Liver (tissue), 8 donors: ENCODE measurements at regions not wholly inside any gene's neighbourhood (a gene's known extent, or its start where the extent isn't known, plus 50 kb on each side); places are given as distances from the start of the nearest gene placed in this dataset.

Experiments used
- DNase-seq: peaks from one replicate; pipeline ENCODE4 v3.0.0-alpha.2; 2017; ENCODE audit warnings: low spot score
- H3K27ac ChIP-seq, 2 donors: one replicate each; pipeline ENCODE4 v1.7.0; 2013; ENCODE audit warnings: inconsistent platforms in 2 of 2, low read length in 2 of 2, control low read depth in 1 of 2, low read depth in 1 of 2, mild to moderate bottlenecking in 1 of 2
- H3K27me3 ChIP-seq, 4 donors: one replicate each; pipeline versions ENCODE4 v1.6.1 to v1.7.0; 2013; ENCODE audit warnings: low read length in 3 of 4, inconsistent platforms in 1 of 4, mild to moderate bottlenecking in 1 of 4, moderate library complexity in 1 of 4; ENCODE audit not compliant: control insufficient read depth in 4 of 4, insufficient read depth in 4 of 4
- H3K36me3 ChIP-seq, 4 donors: one replicate each; pipeline versions ENCODE4 v1.6.1 to v1.7.0; 2013; ENCODE audit warnings: low read length in 3 of 4, mild to moderate bottlenecking in 3 of 4, low read depth in 1 of 4, moderate library complexity in 1 of 4; ENCODE audit not compliant: control insufficient read depth in 4 of 4, insufficient read depth in 3 of 4
- H3K4me1 ChIP-seq, 4 donors: one replicate each; pipeline versions ENCODE4 v1.6.1 to v1.7.0; 2013; ENCODE audit warnings: low read length in 3 of 4, mild to moderate bottlenecking in 3 of 4, moderate library complexity in 1 of 4; ENCODE audit not compliant: control insufficient read depth in 4 of 4, insufficient read depth in 4 of 4
- H3K4me3 ChIP-seq, 3 donors: one replicate each; pipeline versions ENCODE4 v1.6.1 to v1.7.0; 2013; ENCODE audit warnings: low read length in 3 of 3, control low read depth in 1 of 3, low read depth in 1 of 3, mild to moderate bottlenecking in 1 of 3
- H3K9ac ChIP-seq, 2 donors: one replicate each; pipeline ENCODE4 v1.7.0; 2013; ENCODE audit warnings: low read length in 2 of 2, mild to moderate bottlenecking in 2 of 2, moderate library complexity in 2 of 2, control low read depth in 1 of 2, low read depth in 1 of 2
- H3K9me3 ChIP-seq, 4 donors: one replicate each; pipeline versions ENCODE4 v1.6.1 to v1.7.0; 2013; ENCODE audit warnings: low read length in 3 of 4; ENCODE audit not compliant: control insufficient read depth in 4 of 4
- EGR1 ChIP-seq, 2 donors: IDR thresholded peaks; 2 replicates each; pipeline ENCODE4 v1.6.1; 2016 to 2018; ENCODE audit warnings: antibody characterized with exemption in 2 of 2, low read depth in 2 of 2
- FOXA1 ChIP-seq: IDR thresholded peaks from 2 replicates; pipeline ENCODE4 v1.6.1; 2016; ENCODE audit warnings: antibody characterized with exemption
- FOXA2 ChIP-seq: IDR thresholded peaks from 2 replicates; pipeline ENCODE4 v1.6.1; 2016; ENCODE audit warnings: antibody characterized with exemption
- GABPA ChIP-seq, 2 donors: IDR thresholded peaks in 1 of 2; conservative IDR thresholded peaks in 1 of 2; 2 replicates each; pipeline ENCODE4 v1.6.1; 2016; ENCODE audit warnings: antibody characterized with exemption in 2 of 2, mild to moderate bottlenecking in 1 of 2, moderate library complexity in 1 of 2
- HNF4A ChIP-seq, 2 donors: conservative IDR thresholded peaks; 2 replicates each; pipeline ENCODE4 v1.6.1; 2016; ENCODE audit warnings: antibody characterized with exemption in 2 of 2, mild to moderate bottlenecking in 2 of 2
- HNF4G ChIP-seq: IDR thresholded peaks from 2 replicates; pipeline ENCODE4 v1.6.1; 2016; ENCODE audit warnings: antibody characterized with exemption
- JUND ChIP-seq, 2 donors: IDR thresholded peaks; 2 replicates each; pipeline ENCODE4 v1.6.1; 2016; ENCODE audit warnings: antibody characterized with exemption in 2 of 2
- NR2F2 ChIP-seq: IDR thresholded peaks from 2 replicates; pipeline ENCODE4 v1.6.1; 2016; ENCODE audit warnings: antibody characterized with exemption
- RAD21 ChIP-seq, 2 donors: IDR thresholded peaks; 2 replicates each; pipeline ENCODE4 v1.6.1; 2016; ENCODE audit warnings: antibody characterized with exemption in 2 of 2, mild to moderate bottlenecking in 2 of 2
- RXRA ChIP-seq, 2 donors: IDR thresholded peaks; 2 replicates each; pipeline ENCODE4 v1.6.1; 2017 to 2018; ENCODE audit warnings: antibody characterized with exemption in 2 of 2, mild to moderate bottlenecking in 1 of 2
- SP1 ChIP-seq: IDR thresholded peaks from 2 replicates; pipeline ENCODE4 v1.6.1; 2018; ENCODE audit warnings: antibody characterized with exemption, mild to moderate bottlenecking
- TAF1 ChIP-seq: conservative IDR thresholded peaks from 2 replicates; pipeline ENCODE4 v1.6.1; 2016; ENCODE audit warnings: antibody characterized with exemption, mild to moderate bottlenecking
- YY1 ChIP-seq: IDR thresholded peaks from 2 replicates; pipeline ENCODE4 v1.6.1; 2016; ENCODE audit warnings: antibody characterized with exemption, mild to moderate bottlenecking
- WGBS: extraction: QIAGEN DNeasy Blood & Tissue Kit; methylation state at CpG from one replicate; pipeline ENCODE4 v1.1.7; 2013; 5-methylcytosine and 5-hydroxymethylcytosine counted together
- TF ChIP-seq, protein P1 (sequence below): fragments of 150-350 bp; IDR thresholded peaks from 2 replicates; pipeline ENCODE4 v1.5.1; 2017; ENCODE audit warnings: improper control_type of control experiment, low read depth, low read length; ENCODE audit not compliant: missing input control
- TF ChIP-seq, protein P2 (sequence below): IDR thresholded peaks from 2 replicates; pipeline ENCODE4 v1.6.1; 2016; ENCODE audit warnings: antibody characterized with exemption, mild to moderate bottlenecking
- TF ChIP-seq, protein P3 (sequence below): IDR thresholded peaks from 2 replicates; pipeline ENCODE4 v1.6.1; 2016; ENCODE audit warnings: antibody characterized with exemption
- TF ChIP-seq, protein P4 (sequence below): IDR thresholded peaks from 2 replicates; pipeline ENCODE4 v1.6.1; 2016; ENCODE audit warnings: antibody characterized with exemption
- TF ChIP-seq, protein P5 (sequence below): IDR thresholded peaks from 2 replicates; pipeline ENCODE4 v1.6.1; 2016; ENCODE audit warnings: antibody characterized with exemption
- donor health status: healthy.
- donor health status: healthy.
- donor health status: healthy.
- donor health status: healthy.
- donor health status: healthy.

DNA sequence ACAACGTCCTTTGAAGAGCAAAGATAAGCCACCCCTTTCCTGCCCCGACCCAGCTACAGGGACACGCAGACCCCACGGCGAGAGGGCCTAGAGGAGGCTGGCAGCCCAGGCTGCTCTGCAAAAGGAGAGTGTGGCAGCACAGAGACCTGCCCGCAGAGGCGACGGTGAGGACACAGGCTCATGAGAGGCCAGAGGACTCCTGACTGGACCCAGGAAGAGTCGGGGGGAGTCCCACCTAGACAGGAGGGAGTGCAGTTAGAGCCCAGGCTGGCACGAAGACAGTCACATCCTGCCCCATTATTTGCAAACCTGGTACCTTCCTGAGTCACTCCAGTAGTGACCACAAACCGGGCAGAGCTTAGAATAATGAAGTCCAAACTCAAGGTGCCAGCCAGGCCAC lies 227.7 kb upstream of the CDH4 start:
- Histone ChIP-seq H3K9ac (no peak overlapping the region), H3K27me3 (peaks cover 0 to 4% (median 1%) of the 10 kb centered on the region in 4 donors), H3K36me3 (no peaks in the 10 kb centered on the region), H3K27ac (no peak overlapping the region), H3K9me3 (no peaks in the 10 kb centered on the region), H3K4me3 (no peak overlapping the region), H3K4me1 (no peaks in the 10 kb centered on the region)
- WGBS = 79% methylated on average over 11 of the region's 11 CpGs
- no peak for TF ChIP-seq YY1
- TF ChIP-seq HNF4A (conservative IDR thresholded peaks at IDR 0.05) = no peak
- no peak for TF ChIP-seq SP1
- no peak for TF ChIP-seq HNF4G
- TF ChIP-seq FOXA1 = no peak
- no peak for TF ChIP-seq EGR1 (IDR thresholded peaks at IDR 0.05; ENCODE audit: low read depth in 2 of 2)
- no peak for TF ChIP-seq JUND (IDR thresholded peaks at IDR 0.05)
- DNase-seq = no peak

DNA sequence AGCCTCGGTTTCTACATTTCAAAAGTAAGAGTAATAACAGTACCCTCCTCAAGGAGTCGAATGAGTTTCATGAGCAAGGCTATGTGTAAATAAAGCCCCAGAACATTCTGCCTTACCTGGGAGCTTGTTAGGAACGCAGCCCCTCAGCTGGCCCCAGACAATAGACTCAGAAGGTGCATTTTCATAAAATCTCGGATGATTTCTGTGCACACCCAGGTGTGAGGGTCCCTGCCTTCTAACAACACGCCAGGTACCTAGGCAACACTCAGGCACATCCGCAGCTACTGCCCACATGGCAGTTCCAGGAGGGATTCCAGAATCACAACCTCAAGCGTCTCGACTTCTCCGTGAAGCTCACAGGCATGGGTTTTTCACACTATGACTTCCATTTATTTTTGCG lies 226.5 kb upstream of the CDH4 start:
- no peaks in the 10 kb centered on the region for H3K9me3 ChIP-seq
- no peak overlapping the region for H3K27ac ChIP-seq
- peaks cover 0 to 4% (median 1%) of the 10 kb centered on the region in 4 donors for H3K27me3 ChIP-seq
- DNase-seq = no peak
- H3K4me3 ChIP-seq = no peak overlapping the region
- H3K36me3 ChIP-seq = no peaks in the 10 kb centered on the region
- WGBS = 82% methylated on average over 10 of the region's 10 CpGs
- no peak for TF ChIP-seq SP1
- no peak for TF ChIP-seq YY1
- TF ChIP-seq, protein P1, sequence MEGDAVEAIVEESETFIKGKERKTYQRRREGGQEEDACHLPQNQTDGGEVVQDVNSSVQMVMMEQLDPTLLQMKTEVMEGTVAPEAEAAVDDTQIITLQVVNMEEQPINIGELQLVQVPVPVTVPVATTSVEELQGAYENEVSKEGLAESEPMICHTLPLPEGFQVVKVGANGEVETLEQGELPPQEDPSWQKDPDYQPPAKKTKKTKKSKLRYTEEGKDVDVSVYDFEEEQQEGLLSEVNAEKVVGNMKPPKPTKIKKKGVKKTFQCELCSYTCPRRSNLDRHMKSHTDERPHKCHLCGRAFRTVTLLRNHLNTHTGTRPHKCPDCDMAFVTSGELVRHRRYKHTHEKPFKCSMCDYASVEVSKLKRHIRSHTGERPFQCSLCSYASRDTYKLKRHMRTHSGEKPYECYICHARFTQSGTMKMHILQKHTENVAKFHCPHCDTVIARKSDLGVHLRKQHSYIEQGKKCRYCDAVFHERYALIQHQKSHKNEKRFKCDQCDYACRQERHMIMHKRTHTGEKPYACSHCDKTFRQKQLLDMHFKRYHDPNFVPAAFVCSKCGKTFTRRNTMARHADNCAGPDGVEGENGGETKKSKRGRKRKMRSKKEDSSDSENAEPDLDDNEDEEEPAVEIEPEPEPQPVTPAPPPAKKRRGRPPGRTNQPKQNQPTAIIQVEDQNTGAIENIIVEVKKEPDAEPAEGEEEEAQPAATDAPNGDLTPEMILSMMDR = no peak
- TF ChIP-seq RXRA (IDR thresholded peaks at IDR 0.05) = no peak
- no peak for TF ChIP-seq RAD21 (IDR thresholded peaks at IDR 0.05)
- TF ChIP-seq FOXA2 = no peak
- TF ChIP-seq, protein P2, sequence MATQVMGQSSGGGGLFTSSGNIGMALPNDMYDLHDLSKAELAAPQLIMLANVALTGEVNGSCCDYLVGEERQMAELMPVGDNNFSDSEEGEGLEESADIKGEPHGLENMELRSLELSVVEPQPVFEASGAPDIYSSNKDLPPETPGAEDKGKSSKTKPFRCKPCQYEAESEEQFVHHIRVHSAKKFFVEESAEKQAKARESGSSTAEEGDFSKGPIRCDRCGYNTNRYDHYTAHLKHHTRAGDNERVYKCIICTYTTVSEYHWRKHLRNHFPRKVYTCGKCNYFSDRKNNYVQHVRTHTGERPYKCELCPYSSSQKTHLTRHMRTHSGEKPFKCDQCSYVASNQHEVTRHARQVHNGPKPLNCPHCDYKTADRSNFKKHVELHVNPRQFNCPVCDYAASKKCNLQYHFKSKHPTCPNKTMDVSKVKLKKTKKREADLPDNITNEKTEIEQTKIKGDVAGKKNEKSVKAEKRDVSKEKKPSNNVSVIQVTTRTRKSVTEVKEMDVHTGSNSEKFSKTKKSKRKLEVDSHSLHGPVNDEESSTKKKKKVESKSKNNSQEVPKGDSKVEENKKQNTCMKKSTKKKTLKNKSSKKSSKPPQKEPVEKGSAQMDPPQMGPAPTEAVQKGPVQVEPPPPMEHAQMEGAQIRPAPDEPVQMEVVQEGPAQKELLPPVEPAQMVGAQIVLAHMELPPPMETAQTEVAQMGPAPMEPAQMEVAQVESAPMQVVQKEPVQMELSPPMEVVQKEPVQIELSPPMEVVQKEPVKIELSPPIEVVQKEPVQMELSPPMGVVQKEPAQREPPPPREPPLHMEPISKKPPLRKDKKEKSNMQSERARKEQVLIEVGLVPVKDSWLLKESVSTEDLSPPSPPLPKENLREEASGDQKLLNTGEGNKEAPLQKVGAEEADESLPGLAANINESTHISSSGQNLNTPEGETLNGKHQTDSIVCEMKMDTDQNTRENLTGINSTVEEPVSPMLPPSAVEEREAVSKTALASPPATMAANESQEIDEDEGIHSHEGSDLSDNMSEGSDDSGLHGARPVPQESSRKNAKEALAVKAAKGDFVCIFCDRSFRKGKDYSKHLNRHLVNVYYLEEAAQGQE = no peak
- TF ChIP-seq HNF4G = no peak
- TF ChIP-seq HNF4A (conservative IDR thresholded peaks at IDR 0.05) = no peak
- no peak for TF ChIP-seq TAF1
- TF ChIP-seq FOXA1 = no peak
- TF ChIP-seq, protein P3, sequence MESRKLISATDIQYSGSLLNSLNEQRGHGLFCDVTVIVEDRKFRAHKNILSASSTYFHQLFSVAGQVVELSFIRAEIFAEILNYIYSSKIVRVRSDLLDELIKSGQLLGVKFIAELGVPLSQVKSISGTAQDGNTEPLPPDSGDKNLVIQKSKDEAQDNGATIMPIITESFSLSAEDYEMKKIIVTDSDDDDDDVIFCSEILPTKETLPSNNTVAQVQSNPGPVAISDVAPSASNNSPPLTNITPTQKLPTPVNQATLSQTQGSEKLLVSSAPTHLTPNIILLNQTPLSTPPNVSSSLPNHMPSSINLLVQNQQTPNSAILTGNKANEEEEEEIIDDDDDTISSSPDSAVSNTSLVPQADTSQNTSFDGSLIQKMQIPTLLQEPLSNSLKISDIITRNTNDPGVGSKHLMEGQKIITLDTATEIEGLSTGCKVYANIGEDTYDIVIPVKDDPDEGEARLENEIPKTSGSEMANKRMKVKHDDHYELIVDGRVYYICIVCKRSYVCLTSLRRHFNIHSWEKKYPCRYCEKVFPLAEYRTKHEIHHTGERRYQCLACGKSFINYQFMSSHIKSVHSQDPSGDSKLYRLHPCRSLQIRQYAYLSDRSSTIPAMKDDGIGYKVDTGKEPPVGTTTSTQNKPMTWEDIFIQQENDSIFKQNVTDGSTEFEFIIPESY = no peak
- TF ChIP-seq, protein P4, sequence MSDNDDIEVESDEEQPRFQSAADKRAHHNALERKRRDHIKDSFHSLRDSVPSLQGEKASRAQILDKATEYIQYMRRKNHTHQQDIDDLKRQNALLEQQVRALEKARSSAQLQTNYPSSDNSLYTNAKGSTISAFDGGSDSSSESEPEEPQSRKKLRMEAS = no peak
- TF ChIP-seq JUND (IDR thresholded peaks at IDR 0.05) = no peak
- TF ChIP-seq NR2F2 = no peak
- no peak for TF ChIP-seq GABPA (IDR thresholded peaks at IDR 0.05 in 1 of 2, conservative IDR thresholded peaks at IDR 0.05 in 1 of 2)
- TF ChIP-seq, protein P5, sequence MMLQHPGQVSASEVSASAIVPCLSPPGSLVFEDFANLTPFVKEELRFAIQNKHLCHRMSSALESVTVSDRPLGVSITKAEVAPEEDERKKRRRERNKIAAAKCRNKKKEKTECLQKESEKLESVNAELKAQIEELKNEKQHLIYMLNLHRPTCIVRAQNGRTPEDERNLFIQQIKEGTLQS = no peak
- TF ChIP-seq EGR1 (IDR thresholded peaks at IDR 0.05; ENCODE audit: low read depth in 2 of 2) = no peak
- no peak overlapping the region for H3K9ac ChIP-seq
- no peaks in the 10 kb centered on the region for H3K4me1 ChIP-seq
